ENCODE measurements at regions not wholly inside any gene's neighbourhood (a gene's known extent, or its start where the extent isn't known, plus 50 kb on each side); places are given as distances from the start of the nearest gene placed in this dataset.
"Not testable (repeated sequence)": the region's sequence is repeated elsewhere in the genome, so short reads cannot be mapped to it uniquely, and the experiment has no call there.

DNA sequence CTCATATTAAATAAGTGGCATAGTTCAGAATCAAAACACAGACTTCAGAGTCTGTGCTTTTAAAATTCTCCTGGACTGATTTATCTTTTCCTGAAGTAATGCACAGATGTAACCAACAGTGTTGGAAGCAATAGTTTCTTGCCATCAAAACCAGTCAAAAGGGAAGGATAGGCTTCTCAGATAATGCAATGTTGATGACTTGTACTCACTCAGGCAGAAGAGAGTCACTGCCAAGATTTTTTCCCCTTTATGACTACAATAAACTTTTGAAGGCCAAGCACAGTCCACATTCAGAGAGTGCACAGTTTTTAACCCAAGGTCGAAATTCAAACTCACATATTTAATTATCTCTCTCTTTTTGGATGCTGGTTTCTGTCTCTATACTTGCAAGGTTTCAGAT lies 305.0 kb upstream of the SGO1 start:
- DNase-seq (ENCODE audit: low read depth in 2 of 2) = no peak

DNA sequence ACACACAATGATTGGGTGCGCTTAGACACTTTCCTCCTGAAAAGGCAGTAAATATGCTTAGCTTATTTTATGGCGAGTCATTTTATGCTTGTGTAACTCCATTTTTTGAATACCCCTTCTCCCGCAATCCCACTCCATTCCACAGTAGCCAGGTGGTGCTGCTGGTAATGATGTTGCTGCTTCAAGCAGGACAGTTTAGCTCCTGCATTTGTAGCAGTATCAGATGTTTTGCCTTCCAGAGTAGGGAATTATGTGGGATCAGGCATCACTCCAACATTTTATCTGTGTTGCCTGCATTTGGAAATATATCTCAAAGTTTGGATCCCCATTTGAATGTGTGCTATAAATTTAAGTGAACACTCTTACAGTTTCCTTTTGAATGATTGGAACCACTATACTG lies 302.1 kb upstream of the SGO1 start:
- peak in 1 of 2 experiments; percentile 12 for DNase-seq (ENCODE audit: low read depth in 2 of 2)

DNA sequence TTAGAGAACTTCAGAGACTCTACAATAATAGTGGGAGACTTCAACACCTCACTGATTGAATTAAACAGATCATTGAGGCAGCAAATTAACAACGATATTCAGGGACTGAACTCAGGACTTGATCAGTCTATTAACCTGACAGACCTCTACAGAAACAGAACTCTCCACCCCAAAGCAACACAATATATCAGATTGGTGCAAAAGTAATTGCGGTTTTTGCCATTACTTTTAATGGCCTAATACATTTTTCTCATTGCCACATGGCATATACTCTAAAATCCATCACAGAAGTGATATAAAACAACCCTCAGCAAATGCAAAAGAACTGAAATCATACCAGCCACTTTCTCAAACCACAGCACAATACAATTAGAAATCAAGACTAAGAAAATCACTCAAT lies 298.1 kb upstream of the SGO1 start:
- DNase-seq (ENCODE audit: low read depth in 2 of 2) = no peak

DNA sequence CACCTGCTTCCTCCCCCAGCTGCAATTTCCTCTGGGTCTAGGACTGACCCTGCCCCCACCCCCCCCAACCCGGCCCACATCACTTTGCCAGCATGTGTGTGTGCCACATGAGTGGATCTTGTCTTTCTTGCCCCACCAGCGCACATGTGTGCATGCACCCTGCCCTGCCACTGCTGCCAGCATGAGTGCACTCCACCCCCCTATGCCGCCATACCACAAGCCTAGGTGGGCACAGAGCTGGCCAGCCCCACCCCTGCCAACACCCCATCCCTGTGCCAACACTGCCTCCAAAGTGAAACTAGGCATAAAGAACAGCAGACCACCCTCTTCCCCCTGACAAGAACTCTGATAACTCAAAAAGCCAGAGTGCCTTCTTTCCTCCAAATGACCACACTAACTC lies 296.3 kb upstream of the SGO1 start:
- no peak for DNase-seq (ENCODE audit: low read depth in 2 of 2)

DNA sequence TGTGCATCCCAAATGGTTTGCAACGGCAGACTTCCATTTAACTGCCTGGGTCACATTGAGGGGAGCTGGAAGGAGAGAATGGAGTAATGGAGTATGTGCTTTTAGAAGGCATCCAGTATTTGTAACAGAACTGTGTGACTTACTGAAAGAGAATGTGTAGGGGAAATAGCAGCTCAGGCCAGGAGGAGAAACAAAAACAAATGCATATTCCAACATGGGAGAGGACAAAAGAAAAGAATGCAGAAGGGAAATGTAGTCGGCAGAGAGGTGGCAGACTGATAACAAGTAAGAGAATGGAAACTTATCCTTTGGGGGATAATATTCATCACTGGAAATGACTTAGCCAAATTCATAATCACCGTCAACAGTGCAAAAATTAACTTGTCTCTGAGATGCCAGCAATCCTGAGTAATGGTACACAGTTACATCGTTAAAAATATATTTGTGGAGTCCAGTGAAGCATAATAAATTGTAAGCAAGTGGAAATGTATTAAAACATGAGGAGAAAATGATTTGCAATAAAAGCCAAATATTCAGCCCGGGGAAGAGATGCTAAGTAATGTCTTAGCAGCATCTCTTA lies 294.9 kb upstream of the SGO1 start:
- no peak for DNase-seq (ENCODE audit: low read depth in 2 of 2)

DNA sequence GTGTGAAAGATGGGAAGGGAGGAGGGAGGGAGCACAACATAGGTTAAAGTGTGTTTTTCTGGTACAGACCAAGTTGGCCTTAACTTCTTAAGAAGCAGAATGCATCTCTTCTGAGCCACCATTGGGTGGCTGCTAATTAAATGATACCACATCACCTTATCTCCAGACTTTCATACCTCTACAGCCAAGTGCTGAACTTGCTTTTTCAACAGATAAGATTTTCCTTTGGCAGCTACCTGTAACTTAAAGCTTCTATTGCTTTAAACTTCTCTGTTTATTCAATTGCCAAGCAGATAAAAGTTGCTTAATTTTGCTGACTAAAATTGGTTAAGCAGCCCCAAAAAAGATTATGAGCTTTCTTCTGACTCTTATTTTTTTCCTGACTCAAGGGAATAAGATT lies 292.4 kb upstream of the SGO1 start:
- DNase-seq (ENCODE audit: low read depth in 2 of 2) = no peak

DNA sequence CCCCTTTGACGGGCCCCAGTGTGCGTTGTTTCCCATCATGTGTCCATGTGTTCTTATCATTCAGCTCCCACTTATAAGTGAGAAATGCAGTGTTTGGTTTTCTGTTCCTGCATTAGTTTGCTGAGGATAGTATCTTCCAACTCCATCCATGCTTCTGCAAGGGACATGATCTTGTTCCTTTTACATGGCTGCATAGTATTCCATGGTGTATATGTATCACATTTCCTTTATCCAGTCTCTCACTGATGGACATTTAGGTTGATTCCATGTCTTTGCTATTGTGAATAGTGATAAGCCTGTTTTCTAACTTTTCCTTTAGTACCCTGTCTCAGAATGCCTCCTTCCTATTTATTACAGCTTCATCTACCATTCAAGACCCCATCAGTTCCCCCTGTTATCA lies 278.2 kb upstream of the SGO1 start:
- not testable (repeated sequence) for DNase-seq (ENCODE audit: low read depth in 2 of 2)

DNA sequence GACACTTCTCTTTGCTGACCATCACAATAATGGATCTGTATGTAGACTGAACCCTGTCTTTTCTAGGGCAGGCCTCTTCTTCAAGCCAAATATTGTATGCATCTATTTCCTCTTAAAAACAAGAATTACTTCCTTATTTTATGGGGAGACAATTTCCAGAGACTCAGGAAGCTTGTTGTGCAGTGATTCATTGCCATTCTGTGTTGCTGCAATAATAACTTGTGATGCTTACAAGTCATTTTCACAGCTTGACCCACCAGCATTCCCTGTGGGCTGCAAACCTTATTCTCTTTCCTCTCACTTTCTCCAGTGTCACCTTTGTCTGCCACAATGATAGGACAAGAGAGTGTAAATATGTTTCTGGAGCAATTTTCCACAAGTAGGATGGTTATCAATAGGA lies 276.7 kb upstream of the SGO1 start:
- no peak for DNase-seq (ENCODE audit: low read depth in 2 of 2)

DNA sequence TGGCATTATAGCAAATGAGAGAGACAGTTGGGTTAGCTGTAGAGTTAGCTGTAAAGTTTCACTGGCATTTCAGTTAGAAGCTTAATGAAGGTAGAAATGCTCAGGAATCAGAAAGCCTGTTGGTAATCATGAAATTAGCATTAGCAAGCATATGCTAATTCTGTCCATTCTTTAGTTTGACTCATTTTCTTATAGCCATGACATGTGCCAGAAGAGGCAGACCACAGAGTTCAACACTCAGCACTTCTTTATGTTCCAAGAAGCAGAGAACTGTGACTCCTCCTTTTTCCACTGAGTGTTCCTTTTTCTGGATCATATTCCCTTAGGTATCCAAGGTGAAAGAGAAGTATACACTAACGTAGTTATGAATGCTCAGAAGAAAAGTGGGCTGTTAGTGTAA lies 276.2 kb upstream of the SGO1 start:
- no peak for DNase-seq (ENCODE audit: low read depth in 2 of 2)

DNA sequence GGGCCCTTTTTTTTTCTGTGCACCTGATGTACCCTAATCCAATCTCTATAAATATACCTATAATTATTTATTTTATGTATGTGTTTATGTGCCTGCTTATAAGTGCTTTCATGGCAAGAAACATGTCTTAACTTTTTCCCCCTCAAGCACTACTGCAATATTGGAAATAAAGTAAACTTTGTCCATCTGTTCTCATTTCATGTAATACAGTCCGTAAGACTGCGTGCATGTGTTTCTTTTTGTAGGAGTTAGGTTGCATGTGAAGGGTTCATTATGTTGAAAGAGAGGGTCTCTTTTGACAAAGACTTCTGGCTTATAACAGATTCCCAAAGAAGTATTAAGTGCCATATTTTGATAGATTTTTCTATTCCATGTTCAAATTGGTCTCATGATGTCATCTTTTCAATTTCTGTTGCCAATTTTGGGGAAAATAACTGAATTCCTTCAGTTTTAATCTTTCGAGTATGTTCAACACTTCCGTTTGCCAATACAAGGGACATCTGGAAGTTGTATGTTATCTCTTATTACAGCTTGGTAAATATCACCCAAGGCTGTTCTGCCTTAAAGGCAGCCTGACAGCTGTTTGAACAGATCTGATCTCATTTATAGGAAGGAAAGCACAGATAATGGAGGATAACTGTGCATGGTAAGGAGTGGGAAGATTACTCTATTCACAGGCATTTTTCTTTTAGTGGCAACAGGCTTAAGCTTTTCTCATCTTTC lies 273.1 kb upstream of the SGO1 start:
- no peak for DNase-seq (ENCODE audit: low read depth in 2 of 2)

DNA sequence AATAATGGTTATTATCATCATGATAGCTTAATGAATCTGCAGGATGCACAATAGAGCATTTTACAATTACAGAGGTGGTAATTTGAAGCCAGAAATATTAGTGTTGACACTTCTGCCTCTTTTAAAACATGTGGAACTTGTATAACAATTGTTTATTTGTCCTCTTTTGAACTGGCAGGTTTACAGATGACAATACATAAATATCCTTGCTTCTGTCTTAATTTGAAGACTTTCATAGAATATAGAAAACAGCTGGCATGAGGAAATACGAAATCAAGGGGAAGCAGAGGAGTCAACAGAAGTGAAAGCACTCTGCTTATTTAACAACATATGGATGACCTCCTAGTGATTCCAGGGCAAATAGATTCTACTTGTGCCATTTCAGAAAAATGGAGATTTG lies 270.5 kb upstream of the SGO1 start:
- DNase-seq (ENCODE audit: low read depth in 2 of 2) = no peak

DNA sequence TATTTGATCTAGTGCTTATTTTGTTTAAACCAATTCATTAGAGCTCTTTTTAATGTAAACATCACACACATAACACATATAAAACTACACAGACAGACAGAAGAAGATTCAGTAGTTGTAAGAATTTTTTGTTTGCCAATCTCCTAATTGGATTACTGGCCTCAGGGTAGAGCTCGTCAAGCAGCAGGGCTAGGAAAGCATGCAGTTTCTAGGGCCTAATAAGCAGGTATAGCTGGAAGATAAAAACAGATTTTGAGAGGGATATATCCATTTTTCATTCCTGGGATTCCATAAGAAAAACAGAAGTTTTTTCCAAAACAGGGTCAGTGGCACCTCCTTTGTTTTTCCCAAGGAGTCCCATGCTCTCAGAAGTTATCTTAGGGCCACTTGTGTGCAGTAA lies 265.2 kb upstream of the SGO1 start:
- no peak for DNase-seq (ENCODE audit: low read depth in 2 of 2)

DNA sequence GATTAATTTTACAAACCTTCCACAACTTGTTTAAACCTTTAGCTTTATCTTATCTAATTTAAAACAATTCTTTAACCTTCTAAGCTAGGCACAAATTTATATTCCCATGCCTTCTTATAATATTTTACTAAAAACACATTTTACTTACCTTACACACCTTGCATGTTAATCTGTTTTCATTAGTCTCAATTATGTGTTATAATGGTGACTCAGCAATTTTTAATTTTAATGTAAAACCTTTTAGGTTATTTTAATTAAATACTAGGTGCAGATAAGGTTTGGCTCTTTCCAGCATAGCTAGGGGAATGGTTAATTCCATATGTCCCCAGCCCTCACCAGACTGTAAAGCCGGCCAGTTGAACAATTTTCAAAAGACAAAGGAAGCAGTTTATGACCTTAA lies 264.6 kb upstream of the SGO1 start:
- DNase-seq (ENCODE audit: low read depth in 2 of 2) = no peak

DNA sequence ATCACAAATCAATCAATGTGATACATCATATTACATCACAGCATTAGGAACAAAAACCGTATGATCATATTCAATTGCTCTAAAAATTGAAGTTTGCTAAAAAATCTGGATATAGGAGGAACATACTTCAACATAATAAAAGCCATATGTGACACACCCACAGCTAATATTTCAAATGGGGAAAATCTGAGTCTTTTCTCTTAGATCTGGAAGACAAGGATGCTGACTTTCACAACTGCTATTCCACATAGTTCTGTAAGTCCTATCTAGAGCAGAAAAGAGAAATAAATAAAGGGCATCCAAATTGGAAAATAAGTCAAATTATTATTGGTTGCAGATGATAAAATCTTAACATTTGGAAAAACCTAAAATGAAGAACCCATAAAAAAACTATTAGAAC lies 256.8 kb upstream of the SGO1 start:
- DNase-seq (ENCODE audit: low read depth in 2 of 2) = no peak

DNA sequence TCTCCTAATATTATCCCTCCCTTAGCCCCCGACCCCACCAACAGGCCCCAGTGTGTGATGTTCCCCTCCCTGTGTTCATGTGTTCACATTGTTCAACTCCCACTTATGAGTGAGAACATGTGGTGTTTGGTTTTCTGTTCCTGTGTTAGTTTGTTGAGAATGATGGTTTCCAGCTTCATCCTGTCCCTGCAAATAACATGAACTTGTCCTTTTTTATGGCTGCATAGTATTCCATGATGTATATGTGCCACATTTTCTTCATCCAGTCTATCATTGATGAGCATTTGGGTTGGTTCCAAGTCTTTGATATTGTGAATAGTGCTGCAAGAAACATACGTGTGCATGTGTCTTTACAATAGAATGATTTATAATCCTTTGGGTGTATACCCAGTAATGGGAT lies 241.3 kb upstream of the SGO1 start:
- not testable (repeated sequence) for DNase-seq (ENCODE audit: low read depth in 2 of 2)

DNA sequence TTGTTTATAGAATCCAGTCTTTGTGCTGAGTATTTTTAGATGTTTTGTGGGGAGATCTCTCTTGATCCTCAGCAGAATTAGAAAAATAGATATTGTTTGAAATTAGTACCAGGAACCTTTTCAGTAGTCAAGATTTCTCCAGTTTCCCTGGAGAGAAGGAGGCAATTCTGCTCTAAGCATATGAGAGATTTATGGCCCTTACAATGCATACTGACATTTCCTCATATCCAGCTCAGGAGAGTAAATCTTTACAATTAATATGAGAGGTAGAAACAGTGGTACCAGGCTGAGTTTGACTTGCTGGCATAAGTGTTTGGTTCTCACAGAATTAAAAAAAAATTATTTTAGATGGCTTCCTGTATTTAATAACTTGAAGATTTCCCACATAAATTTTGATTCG lies 239.1 kb upstream of the SGO1 start:
- DNase-seq (ENCODE audit: low read depth in 2 of 2) = no peak

DNA sequence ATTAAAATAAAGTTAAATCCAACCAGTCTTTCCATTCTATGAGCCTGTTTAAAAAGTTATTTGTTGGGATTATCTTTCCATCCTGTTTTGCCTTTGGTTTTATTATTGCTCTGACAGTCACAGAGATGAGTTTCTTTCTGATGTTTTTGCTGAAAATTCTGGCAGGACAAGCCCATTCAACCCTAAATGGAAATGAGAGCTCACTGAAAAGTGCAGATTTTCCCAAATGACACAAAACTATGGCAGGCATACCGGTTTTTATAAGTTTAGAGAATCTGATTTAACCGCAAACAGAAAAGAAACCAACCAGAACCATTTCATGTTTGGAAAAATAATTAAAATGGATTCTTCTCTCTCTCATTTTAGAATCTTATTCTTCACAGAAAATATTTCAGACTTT lies 238.1 kb upstream of the SGO1 start:
- no peak for DNase-seq (ENCODE audit: low read depth in 2 of 2)

DNA sequence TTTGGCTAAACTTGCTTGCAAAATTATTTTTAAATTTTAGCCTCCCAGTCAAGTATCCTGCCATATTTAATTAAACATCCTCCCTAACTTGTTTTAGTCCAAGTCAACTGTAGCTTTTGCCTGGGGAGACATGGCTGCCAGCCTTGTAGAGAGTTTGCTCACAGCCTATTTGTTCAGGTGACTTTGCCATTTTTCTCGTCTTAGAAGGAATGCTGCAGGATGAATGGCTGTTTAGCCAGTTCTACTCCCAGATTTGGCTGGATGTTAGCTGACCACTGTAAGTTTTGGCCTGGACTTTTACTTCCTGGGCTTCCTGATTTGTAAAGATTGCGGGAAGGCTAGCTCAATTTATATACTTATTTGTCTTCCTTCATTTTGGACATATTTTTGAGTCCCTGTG lies 236.4 kb upstream of the SGO1 start:
- no peak for DNase-seq (ENCODE audit: low read depth in 2 of 2)

DNA sequence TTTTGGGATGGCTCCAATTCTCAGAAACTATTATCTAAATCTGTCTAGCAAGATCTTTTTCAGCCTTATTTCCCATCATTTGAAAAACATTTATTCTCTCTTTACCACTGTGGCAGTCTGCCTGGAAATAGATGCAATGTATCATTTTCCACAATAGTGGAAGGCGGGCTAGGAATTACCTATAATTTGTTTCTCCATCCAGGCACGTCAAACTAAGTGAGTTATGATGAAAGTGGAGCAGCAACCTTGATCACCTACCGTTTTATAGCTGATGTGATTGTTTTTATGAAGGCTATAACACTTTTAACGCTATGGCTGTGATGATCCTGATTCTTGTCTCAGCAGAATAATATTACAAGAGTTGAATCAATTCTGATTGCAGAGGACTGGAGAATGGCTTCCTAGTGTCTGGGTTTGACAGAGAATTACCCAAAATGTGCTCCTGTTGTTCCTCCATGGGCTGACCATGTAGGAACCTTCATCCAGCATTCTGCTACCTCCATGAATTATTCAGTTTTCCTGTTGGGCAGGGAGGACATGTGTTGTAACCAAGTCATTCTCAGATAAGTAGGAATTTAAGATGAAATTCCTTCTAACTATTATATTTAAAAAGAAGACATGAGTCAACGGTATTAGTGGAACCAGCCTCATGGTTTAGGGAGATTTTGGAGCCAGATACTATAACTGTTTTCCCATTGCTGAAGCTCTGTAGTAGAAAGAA lies 231.5 kb upstream of the SGO1 start:
- no peak for DNase-seq (ENCODE audit: low read depth in 2 of 2)

DNA sequence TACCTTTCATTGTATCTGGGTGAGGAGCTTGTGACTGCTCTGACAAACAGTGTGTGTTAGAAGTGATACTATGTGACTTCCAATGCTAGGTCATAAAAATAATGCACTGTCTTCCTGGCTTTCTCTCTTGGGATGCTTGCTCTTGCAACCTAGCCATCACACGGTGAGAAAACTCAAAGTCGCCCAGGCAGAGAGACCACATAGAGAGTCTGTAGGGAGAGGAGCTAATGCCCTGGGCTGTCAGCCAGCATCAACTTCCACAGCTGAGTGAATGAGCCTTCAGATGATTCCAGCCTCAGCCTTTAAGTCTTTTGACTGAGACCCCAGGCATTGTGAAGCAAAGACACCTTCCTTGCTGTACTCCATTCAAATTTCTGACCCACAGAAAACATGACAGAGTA lies 220.6 kb upstream of the SGO1 start:
- peak; percentile 31 to 38 for DNase-seq (ENCODE audit: low read depth in 2 of 2)

DNA sequence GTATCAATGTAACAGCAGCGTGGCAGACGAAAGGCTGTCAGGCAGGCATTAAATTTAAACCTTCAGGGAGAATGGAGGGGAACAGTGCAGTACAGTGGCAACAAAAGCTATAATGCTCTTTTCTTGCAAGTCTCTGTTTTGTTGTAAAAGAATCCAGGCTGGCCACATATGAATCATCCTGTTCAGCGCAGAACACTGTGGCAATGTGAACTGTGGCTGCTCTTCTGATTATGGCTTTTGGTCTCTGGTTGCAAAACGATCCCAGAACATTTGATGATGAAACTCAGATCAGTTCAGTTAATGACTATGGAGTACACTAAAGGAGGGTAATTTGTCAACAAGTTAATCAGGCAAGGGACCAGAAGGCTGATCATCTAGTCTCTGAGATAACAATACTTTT lies 219.7 kb upstream of the SGO1 start:
- peak; percentile 57 to 64 for DNase-seq (ENCODE audit: low read depth in 2 of 2)

DNA sequence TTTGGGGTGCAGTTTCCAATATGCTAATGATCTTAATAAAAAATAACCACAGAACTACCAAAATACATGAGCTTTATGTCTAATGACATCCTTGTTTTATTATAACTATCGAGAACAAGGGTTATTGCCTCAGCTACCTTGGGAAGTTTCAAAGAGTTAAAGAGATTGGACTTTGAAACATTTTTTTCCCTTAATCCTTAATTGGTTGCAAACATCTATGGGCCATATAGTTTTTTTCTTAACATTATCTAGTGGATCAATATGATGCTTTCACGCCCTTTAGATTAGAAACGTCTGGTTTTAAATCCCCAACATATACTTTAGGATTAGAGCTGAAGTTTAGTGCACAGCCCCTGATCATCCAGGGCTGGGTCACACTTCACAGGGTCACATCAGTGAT lies 219.2 kb upstream of the SGO1 start:
- no peak for DNase-seq (ENCODE audit: low read depth in 2 of 2)

DNA sequence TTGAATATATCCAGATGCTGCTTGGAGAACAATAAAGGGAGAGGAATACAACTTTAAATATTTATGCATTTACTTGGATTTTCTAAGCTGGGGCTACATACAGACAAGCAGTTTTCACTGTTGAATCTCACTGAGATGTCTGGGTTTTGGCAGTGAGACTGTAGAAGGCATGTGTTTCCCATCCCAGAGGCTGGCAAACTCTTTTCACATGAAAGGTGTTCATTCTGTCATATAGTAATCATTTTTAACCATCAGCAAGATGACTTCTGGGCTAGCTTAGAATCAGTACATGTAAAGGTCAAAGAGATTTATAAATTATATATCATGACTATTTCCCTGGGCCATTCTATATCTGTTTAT lies 218.7 kb upstream of the SGO1 start:
- DNase-seq (ENCODE audit: low read depth in 2 of 2) = no peak
